HG03520 (cell line): ENCODE measurements at regions not wholly inside any gene's neighbourhood (a gene's known extent, or its start where the extent isn't known, plus 50 kb on each side); places are given as distances from the start of the nearest gene placed in this dataset.

Source experiments
- ATAC-seq: cut with Tn5 transposase; IDR thresholded peaks from one replicate; pipeline ENCODE4 v1.9.1; 2021; ENCODE audit warnings: mild to moderate bottlenecking, moderate library complexity; ENCODE audit not compliant: unreplicated experiment

- no peak for ATAC-seq
Observed at GRCh38 chr9:108316066-108316465, 539.7 kb downstream of the ACTL7B start.

GRCh38 chr9:108311745-108312144 is 544.0 kb downstream of the ACTL7B start:
- no peak for ATAC-seq

GRCh38 chr9:108310202-108310601 is 545.6 kb downstream of the ACTL7B start:
- no peak for ATAC-seq

GRCh38 chr9:108300306-108301287 is 555.2 kb downstream of the ACTL7B start:
- no peak for ATAC-seq

GRCh38 chr9:108297073-108297472 is 558.7 kb downstream of the ACTL7B start:
- ATAC-seq: no peak

- ATAC-seq: no peak
Observed at GRCh38 chr9:108296056-108296455, 559.7 kb downstream of the ACTL7B start.

GRCh38 chr9:108291586-108291932 is 564.2 kb downstream of the ACTL7B start:
- ATAC-seq: no peak

GRCh38 chr9:108290839-108291585 is 564.8 kb downstream of the ACTL7B start:
- no peak for ATAC-seq

- ATAC-seq: no peak
Observed at GRCh38 chr9:108286638-108287206, 569.1 kb downstream of the ACTL7B start.

- ATAC-seq: no peak
Observed at GRCh38 chr9:108283696-108284095, 572.1 kb downstream of the ACTL7B start.

GRCh38 chr9:108282872-108283271 is 572.9 kb downstream of the ACTL7B start:
- ATAC-seq: no peak

- ATAC-seq: no peak
Observed at GRCh38 chr9:108281696-108282095, 574.1 kb downstream of the ACTL7B start.

GRCh38 chr9:108278341-108278740 is 577.4 kb downstream of the ACTL7B start:
- no peak for ATAC-seq

- no peak for ATAC-seq
Observed at GRCh38 chr9:108277216-108277615, 578.6 kb downstream of the ACTL7B start.

GRCh38 chr9:108275906-108276305 is 579.9 kb downstream of the ACTL7B start:
- no peak for ATAC-seq

- no peak for ATAC-seq
Observed at GRCh38 chr9:108274971-108275370, 580.8 kb downstream of the ACTL7B start.

GRCh38 chr9:108273988-108274387 is 581.8 kb downstream of the ACTL7B start:
- ATAC-seq: no peak

GRCh38 chr9:108272349-108272899 is 583.4 kb downstream of the ACTL7B start:
- no peak for ATAC-seq

GRCh38 chr9:108271646-108272348 is 584.0 kb downstream of the ACTL7B start:
- ATAC-seq: no peak

- no peak for ATAC-seq
Observed at GRCh38 chr9:108271236-108271635, 584.5 kb downstream of the ACTL7B start.

GRCh38 chr9:108270561-108270960 is 585.2 kb downstream of the ACTL7B start:
- ATAC-seq: no peak
